WTC11 (cell line): ENCODE measurements at regions not wholly inside any gene's neighbourhood (a gene's known extent, or its start where the extent isn't known, plus 50 kb on each side); places are given as distances from the start of the nearest gene placed in this dataset.

Experiments
- ARID4B ChIP-seq: sonication (generic); formaldehyde crosslinking; IDR thresholded peaks from 2 replicates; pipeline ENCODE4 v1.8.0; 2023; ENCODE audit warnings: missing genetic modification reagents, mild to moderate bottlenecking, borderline replicate concordance
- CTCF ChIP-seq: fragments of 200-600 bp; IDR thresholded peaks from 2 replicates; pipeline ENCODE4 v1.8.0; 2022; ENCODE audit warnings: antibody characterized with exemption
- MAX ChIP-seq: sonication (generic); formaldehyde crosslinking; IDR thresholded peaks from 2 replicates; pipeline ENCODE4 v1.8.0; 2022; ENCODE audit warnings: mild to moderate bottlenecking, missing genetic modification reagents
- NFATC4 ChIP-seq: fragments of 250-450 bp; sonication (Bioruptor Pico); IDR thresholded peaks from 2 replicates; pipeline ENCODE4 v1.9.0; 2021; ENCODE audit warnings: mild to moderate bottlenecking
- NR2C2 ChIP-seq: sonication (generic); formaldehyde crosslinking; IDR thresholded peaks from 2 replicates; pipeline ENCODE4 v1.8.0; 2022; ENCODE audit warnings: mild to moderate bottlenecking, missing genetic modification reagents
- RELA ChIP-seq: sonication (generic); formaldehyde crosslinking; IDR thresholded peaks from 2 replicates; pipeline ENCODE4 v1.8.1; 2022; ENCODE audit warnings: missing genetic modification reagents, mild to moderate bottlenecking, borderline replicate concordance
- SP1 ChIP-seq: sonication (generic); formaldehyde crosslinking; conservative IDR thresholded peaks from 2 replicates; pipeline ENCODE4 v1.8.1; 2022; ENCODE audit warnings: missing genetic modification reagents
- USF2 ChIP-seq: sonication (generic); formaldehyde crosslinking; IDR thresholded peaks from 2 replicates; pipeline ENCODE4 v1.8.1; 2023; ENCODE audit warnings: mild to moderate bottlenecking, missing genetic modification reagents, moderate library complexity
- ZNF263 ChIP-seq: sonication (generic); formaldehyde crosslinking; IDR thresholded peaks from 2 replicates; pipeline ENCODE4 v1.8.1; 2022; ENCODE audit warnings: low read depth, mild to moderate bottlenecking, moderate library complexity, missing genetic modification reagents
- ZNF532 ChIP-seq: fragments of 250-450 bp; sonication (Bioruptor Pico); IDR thresholded peaks from 2 replicates; pipeline ENCODE4 v1.9.0; 2021; ENCODE audit warnings: mild to moderate bottlenecking, borderline replicate concordance
- TF ChIP-seq, protein P1 (sequence below): sonication (generic); formaldehyde crosslinking; IDR thresholded peaks from 2 replicates; pipeline ENCODE4 v1.8.1; 2022; ENCODE audit warnings: low read depth, missing genetic modification reagents, borderline replicate concordance
- TF ChIP-seq, protein P2 (sequence below): sonication (generic); formaldehyde crosslinking; IDR thresholded peaks from 2 replicates; pipeline ENCODE4 v1.8.1; 2023; ENCODE audit warnings: mild to moderate bottlenecking, missing genetic modification reagents, borderline replicate concordance
- TF ChIP-seq, protein P3 (sequence below): sonication (generic); formaldehyde crosslinking; conservative IDR thresholded peaks from 2 replicates; pipeline ENCODE4 v1.8.1; 2022; ENCODE audit warnings: mild to moderate bottlenecking, missing genetic modification reagents

DNA sequence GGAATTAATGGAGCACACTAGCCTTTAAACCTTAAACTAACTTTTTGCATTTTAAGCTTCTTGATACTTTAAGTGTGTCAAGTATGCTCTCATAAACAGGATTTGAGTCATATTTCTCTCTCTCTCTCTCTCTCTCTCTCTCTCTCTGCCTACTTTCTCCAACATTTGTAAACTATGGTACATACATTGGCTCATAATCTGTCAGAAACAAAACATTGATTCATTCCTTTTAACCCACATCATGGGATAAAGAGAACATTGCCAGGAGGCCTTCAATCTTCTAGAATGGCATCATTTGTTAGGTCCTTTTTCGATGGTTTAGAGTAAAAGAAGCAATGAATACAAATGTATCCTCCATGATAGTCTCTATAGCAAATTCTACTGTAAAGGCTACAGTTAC is 81.6 kb upstream of the RERGL start:
- TF ChIP-seq CTCF (no peak), MAX (CRISPR knock-in tag) (no peak), ZNF532 (no peak), SP1 (CRISPR knock-in tag) (no peak), ZNF263 (CRISPR knock-in tag) (no peak), RELA (CRISPR knock-in tag) (no peak), ARID4B (CRISPR knock-in tag) (no peak), NFATC4 (CRISPR knock-in tag) (no peak), NR2C2 (CRISPR knock-in tag) (no peak), USF2 (no peak)
- TF ChIP-seq, protein P1, sequence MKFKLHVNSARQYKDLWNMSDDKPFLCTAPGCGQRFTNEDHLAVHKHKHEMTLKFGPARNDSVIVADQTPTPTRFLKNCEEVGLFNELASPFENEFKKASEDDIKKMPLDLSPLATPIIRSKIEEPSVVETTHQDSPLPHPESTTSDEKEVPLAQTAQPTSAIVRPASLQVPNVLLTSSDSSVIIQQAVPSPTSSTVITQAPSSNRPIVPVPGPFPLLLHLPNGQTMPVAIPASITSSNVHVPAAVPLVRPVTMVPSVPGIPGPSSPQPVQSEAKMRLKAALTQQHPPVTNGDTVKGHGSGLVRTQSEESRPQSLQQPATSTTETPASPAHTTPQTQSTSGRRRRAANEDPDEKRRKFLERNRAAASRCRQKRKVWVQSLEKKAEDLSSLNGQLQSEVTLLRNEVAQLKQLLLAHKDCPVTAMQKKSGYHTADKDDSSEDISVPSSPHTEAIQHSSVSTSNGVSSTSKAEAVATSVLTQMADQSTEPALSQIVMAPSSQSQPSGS (CRISPR knock-in tag): no peak
- TF ChIP-seq, protein P2, sequence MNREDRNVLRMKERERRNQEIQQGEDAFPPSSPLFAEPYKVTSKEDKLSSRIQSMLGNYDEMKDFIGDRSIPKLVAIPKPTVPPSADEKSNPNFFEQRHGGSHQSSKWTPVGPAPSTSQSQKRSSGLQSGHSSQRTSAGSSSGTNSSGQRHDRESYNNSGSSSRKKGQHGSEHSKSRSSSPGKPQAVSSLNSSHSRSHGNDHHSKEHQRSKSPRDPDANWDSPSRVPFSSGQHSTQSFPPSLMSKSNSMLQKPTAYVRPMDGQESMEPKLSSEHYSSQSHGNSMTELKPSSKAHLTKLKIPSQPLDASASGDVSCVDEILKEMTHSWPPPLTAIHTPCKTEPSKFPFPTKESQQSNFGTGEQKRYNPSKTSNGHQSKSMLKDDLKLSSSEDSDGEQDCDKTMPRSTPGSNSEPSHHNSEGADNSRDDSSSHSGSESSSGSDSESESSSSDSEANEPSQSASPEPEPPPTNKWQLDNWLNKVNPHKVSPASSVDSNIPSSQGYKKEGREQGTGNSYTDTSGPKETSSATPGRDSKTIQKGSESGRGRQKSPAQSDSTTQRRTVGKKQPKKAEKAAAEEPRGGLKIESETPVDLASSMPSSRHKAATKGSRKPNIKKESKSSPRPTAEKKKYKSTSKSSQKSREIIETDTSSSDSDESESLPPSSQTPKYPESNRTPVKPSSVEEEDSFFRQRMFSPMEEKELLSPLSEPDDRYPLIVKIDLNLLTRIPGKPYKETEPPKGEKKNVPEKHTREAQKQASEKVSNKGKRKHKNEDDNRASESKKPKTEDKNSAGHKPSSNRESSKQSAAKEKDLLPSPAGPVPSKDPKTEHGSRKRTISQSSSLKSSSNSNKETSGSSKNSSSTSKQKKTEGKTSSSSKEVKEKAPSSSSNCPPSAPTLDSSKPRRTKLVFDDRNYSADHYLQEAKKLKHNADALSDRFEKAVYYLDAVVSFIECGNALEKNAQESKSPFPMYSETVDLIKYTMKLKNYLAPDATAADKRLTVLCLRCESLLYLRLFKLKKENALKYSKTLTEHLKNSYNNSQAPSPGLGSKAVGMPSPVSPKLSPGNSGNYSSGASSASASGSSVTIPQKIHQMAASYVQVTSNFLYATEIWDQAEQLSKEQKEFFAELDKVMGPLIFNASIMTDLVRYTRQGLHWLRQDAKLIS (CRISPR knock-in tag): no peak
- TF ChIP-seq, protein P3, sequence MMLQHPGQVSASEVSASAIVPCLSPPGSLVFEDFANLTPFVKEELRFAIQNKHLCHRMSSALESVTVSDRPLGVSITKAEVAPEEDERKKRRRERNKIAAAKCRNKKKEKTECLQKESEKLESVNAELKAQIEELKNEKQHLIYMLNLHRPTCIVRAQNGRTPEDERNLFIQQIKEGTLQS: no peak
